ENCODE measurements at regions not wholly inside any gene's neighbourhood (a gene's known extent, or its start where the extent isn't known, plus 50 kb on each side); places are given as distances from the start of the nearest gene placed in this dataset.

DNA sequence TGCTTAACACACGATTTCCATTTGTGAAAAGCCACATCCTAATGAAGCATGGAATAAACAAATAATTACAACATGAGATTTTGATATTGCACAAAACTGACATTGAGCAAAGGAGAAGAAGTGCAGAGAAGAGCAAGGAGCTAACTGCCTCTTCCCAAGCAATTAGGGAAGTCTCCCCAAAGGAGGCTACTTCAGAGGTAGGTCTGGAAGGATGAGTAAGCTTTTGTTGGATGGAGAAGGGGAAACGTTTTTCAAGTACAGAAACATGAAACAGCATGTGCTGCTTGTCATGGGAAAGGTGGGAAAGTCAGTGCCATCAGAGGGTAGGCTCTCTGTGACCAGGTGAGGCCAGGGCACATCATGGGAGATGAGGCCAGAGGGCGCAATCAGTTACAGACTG lies 132.2 kb upstream of the SESN3 start:
- TF ChIP-seq ZC3H10 (CRISPR knock-in tag; IDR thresholded peaks at IDR 0.05) (no peak), CSDC2 (CRISPR knock-in tag; IDR thresholded peaks at IDR 0.05) (no peak), ZNF70 (CRISPR knock-in tag; IDR thresholded peaks at IDR 0.05) (no peak), ZNF8 (CRISPR knock-in tag; IDR thresholded peaks at IDR 0.05) (no peak), PPARA (CRISPR knock-in tag; IDR thresholded peaks at IDR 0.05; ENCODE audit: borderline replicate concordance) (no peak), ZFP30 (CRISPR knock-in tag; IDR thresholded peaks at IDR 0.05) (no peak), TOX (CRISPR knock-in tag; IDR thresholded peaks at IDR 0.05; ENCODE audit: borderline replicate concordance) (no peak), GLIS3 (CRISPR knock-in tag; IDR thresholded peaks at IDR 0.05) (no peak)
- TF ChIP-seq, protein P1, sequence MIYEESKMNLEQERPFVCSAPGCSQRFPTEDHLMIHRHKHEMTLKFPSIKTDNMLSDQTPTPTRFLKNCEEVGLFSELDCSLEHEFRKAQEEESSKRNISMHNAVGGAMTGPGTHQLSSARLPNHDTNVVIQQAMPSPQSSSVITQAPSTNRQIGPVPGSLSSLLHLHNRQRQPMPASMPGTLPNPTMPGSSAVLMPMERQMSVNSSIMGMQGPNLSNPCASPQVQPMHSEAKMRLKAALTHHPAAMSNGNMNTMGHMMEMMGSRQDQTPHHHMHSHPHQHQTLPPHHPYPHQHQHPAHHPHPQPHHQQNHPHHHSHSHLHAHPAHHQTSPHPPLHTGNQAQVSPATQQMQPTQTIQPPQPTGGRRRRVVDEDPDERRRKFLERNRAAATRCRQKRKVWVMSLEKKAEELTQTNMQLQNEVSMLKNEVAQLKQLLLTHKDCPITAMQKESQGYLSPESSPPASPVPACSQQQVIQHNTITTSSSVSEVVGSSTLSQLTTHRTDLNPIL (CRISPR knock-in tag; IDR thresholded peaks at IDR 0.05; ENCODE audit: low read depth), result no peak
- TF ChIP-seq, protein P2, sequence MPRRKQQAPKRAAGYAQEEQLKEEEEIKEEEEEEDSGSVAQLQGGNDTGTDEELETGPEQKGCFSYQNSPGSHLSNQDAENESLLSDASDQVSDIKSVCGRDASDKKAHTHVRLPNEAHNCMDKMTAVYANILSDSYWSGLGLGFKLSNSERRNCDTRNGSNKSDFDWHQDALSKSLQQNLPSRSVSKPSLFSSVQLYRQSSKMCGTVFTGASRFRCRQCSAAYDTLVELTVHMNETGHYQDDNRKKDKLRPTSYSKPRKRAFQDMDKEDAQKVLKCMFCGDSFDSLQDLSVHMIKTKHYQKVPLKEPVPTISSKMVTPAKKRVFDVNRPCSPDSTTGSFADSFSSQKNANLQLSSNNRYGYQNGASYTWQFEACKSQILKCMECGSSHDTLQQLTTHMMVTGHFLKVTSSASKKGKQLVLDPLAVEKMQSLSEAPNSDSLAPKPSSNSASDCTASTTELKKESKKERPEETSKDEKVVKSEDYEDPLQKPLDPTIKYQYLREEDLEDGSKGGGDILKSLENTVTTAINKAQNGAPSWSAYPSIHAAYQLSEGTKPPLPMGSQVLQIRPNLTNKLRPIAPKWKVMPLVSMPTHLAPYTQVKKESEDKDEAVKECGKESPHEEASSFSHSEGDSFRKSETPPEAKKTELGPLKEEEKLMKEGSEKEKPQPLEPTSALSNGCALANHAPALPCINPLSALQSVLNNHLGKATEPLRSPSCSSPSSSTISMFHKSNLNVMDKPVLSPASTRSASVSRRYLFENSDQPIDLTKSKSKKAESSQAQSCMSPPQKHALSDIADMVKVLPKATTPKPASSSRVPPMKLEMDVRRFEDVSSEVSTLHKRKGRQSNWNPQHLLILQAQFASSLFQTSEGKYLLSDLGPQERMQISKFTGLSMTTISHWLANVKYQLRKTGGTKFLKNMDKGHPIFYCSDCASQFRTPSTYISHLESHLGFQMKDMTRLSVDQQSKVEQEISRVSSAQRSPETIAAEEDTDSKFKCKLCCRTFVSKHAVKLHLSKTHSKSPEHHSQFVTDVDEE (CRISPR knock-in tag; IDR thresholded peaks at IDR 0.05), result no peak

Data from SK-N-SH treated with all-trans-retinoic acid at 6 μM for 48 hours (cell line).